Activated CD4-positive, alpha-beta T cell treated with anti-CD3 and anti-CD28 coated beads, Interleukin-2, amount 50 U/mL, for 1 hour (primary cell): ENCODE measurements at regions not wholly inside any gene's neighbourhood (a gene's known extent, or its start where the extent isn't known, plus 50 kb on each side); places are given as distances from the start of the nearest gene placed in this dataset.
A peak's percentile ranks its signal among the peaks of the same experiment; 100 is the strongest.

Experiments used
- DNase-seq: peaks from one replicate; pipeline ENCODE4 v3.0.0-alpha.2; 2020

DNA sequence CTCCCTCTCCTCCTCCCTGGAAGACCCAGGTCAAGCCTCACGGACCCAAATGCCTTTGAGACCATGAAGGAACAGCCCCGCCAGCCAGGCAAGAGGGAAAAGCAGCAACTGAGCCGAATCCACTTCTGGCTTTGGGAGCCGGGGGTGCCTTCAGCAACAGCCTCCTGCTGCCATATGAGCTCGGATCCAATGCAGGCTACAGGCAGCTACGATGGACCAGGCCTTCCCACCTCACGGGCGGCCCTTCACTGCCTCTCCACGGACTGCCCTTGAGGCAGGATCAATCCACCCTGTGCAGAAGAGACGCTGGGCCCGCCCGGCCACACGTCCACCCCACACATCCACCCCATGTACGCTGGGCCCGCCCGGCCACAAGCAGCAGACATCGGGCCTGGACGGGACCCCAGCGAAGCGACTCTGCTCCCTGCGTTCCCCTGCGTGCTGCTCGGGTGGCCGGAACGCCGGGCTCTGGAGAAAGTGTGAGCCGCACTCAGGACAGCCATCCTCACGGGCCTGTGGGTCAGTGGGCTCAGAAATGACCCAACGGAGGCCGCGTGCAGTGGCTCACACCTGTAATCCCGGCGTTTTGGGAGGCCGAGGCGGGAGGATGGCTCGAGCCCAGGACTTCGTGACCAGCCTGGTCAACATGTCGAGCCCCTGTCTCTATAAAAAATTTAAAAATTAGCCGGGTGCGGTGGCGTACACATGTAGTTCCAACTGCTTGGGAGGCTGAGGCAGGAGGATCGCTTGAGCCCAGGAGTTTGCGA, 82.0 kb downstream of the FOXL3 start:
- no peak for DNase-seq

DNA sequence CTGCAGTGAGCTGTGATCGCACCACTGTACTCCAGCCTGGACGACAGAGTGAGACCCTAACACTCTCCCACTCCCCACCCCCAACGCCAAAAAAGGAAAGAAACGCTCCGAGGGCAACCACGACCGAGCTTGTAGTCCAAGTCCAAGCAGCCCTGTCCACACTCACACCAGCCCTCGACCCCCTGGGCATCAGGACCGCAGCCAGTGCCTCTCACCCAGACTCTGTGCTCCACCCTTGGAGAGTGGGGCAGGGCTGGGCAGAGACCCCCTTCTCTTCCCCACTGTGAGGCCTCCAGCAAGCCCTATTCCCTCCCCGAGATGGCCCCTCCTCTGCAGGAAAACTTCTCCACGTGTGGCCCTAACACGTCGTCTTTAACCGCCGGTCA, 82.6 kb downstream of the FOXL3 start:
- DNase-seq = no peak

GRCh38 chr7:372932-373791, 83.2 kb downstream of the FOXL3 start:
- DNase-seq = no peak

DNA sequence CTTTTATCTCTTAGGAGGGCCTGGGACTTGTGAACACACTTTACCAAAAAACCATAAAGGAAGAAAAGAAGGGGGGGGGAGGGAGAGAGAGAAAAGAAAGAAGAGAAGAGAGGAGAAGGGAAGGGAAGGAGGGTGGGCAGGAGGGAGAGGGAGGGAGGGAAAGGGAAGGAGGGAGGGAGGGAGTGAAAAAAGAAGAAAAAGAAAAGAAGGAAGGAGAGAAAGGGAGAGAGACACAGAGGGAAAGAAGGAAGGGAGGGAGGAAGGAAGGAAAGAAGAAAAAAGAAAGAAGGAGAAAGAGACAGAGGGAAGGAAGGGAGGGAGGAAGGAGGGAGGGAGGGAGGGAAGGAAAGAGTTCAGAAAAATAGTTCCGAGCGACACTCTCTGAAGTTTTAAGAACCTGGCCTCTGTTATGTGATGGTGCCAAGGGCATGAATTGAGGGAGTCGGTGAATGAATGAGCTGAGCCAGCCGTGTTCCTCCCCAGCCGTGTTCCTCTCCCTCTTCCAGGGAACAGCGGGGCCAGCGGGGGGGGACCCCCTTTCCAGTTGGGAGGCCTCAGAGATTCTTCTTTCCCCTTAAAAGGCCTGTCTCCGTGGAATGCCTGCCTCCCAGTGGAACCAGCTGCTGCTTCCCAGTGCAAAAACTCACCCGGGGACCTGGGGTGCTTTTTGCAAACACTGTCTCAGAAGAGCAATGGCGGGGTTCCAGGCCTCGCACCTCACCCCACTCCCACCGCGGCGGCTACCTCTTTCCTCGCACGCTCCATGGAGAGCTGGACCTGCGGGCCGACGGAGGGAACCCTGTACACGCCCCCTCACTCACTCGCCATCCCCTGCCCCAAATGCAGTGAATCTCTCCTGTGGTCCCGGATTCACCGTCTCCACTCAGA, 84.1 kb downstream of the FOXL3 start:
- no peak for DNase-seq

DNA sequence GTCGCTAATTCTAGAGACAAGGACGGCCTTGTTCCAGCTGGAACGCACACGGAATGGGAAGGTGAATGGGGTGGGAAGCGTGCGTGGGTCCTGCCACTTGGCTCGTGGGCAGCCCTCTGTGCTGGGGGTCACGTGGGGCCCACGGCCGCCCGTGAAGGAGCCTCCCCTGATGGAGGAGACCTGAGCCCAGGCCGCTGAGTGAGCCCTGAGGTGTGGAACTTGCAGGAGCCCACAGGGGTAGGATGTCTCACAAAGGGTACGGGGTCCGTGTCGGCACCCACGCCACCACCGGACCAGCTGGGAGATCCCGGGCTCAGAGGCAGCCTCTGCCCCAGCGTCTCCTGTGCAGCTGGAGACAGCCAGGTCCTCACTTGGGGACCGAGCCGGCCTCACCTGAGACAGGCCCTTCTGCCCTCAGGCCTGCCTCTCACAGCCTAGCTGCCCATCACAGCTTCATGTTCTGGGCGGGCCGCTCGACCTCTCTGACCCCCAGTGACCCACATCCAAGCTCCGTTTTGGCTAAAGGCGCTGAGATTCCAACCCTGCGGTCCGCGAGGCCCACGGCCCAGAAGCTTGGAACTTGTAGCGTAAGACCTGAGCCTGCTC, 84.8 kb downstream of the FOXL3 start:
- DNase-seq = no peak

GRCh38 chr7:375321-375831, 85.4 kb downstream of the FOXL3 start:
- DNase-seq = no peak

DNA sequence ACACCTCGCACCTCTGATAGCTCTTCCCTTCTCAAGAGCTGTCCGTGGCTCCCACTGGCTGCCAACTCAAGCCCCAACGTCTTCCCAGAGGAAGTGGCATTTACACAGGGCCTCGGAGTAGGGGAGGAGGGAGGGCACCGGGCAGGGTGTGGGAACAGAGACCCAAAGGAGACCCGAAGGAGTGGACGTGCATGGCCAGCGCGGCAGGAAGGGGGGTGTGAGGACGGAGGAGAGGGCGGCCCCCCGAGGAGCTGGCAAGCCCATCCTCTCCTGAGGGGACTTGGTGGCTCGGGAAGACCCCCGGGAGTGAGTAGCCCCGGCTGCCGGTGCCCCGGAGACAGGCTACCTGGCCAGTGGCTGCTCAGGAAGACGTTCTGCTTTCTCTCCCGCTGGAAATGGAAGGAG, 85.9 kb downstream of the FOXL3 start:
- no peak for DNase-seq

- no peak for DNase-seq
Measured at GRCh38 chr7:376306-377079, 86.5 kb downstream of the FOXL3 start.

DNA sequence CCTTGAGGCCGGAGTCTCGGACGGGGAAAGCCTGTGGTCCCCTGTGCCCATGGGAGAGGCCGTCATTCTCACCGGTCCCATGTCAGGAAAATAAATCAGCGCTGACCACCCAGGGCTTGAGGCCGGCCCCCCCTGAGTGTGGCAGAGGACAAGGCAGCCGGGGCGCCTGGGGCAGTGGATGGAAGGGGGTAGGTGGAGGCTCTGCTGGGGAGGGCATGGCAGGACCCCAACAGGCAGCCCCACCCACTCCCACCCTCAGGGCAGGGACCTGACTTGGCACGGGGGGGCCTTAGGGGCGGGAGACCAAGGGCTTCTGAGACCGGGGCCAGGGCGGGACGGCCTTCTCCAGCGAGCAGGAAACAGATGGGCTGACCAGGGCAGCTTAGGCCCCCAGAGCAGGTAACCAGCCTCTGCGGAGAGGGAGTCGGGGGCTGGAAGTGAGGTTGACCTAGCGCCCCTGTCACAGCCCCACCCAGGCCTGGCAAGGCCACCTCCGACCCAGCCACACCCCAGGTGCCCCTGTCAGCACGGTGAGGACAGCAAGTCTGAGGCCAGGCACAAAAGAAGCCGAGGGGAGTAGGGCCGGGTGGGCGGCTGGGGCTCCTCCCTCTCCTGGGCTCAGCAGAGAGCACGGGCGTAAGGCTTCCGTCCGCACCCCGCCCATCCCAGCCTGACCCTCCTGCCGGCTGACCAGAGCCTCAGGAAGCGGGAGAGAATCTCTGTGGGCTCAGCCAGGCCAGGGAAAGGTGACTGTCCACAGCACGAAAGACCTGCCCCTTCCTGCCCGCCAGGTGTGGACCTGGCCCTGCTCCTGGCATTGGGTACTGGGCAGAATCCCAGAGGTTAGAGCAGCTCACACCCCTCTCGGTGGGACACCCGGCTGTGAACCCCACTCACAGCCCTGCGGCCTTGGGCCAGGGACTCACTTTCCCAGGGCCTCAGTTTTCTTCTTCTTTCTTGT, 87.4 kb downstream of the FOXL3 start:
- DNase-seq = no peak

- no peak for DNase-seq
Measured at GRCh38 chr7:378041-378420, 88.1 kb downstream of the FOXL3 start.

DNA sequence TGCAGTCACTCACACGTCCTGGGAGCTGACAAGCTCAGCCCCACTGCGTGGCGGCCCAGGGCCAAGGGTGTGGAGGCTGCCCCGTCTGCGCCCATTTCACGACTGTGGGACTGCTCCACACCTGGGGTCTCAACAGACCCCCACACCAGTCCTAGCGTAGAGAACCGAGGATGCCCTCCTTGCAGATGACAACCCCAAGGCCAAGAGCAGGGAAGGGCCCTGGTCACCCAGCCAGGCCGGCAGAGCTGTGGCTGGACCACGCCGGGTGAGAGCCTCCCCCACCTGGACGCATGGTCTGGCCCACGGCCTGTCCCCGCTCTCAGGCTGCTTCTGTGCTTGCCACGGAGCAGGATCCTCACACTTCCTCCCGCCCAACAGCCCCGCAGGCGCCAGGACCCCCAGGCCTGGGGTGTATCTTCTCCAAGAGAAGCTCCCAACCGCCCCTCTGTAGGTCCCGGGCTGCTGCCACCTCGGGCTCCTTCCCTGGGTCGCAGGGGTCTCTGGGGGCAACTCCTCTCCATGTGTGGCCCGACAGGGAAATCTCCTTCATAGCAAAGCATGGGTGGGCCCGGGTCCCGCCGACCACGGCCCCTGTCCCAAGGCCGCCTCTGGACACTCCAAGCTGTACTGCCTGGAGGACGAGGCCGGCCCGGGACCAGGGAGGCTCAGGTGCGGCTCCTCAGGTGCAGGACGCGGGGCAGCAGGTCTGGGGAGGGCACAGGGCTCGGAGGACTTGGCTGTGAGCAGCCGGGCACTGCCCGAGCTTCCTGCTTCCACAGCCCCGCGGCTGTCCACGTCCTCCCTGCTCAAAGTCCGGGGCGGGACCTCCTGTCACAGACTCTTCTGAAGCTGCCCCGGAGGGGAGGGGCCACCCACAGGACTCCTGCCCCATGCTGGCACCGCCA, 88.8 kb downstream of the FOXL3 start:
- DNase-seq = no peak

DNA sequence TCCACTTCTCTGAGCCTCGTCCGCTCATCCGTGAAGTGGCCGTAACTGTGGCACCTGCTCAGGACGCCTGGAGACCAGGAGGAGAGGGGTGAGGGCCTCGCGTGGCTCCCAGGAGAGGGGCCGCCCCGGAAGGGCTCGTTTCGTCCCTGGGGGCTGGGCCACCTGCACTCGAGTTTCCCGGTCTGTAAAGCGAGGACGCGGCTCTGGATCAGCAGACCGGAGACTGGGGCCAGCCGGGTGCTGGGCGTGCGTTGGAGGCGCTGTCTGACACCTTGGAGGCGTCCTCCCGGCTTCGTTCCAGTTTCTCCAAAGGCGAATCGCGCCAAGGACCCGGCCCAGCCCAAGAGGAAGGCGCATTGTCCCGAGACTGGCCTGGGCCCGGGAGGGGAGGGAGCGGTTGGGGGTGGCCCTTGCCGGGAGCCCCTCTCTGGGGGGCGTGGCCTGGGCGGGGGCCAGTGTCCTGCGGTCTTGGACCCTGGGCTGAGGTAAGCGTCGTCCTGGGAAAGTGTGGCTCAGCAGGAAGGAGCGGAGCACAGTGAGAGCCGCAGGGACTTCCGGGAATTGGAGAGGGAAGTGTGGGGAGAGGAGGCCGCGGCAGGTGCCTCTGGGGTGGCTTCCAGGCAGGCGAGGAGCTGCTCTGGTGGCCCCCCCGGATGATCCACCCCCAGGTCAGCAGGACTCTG, 89.6 kb downstream of the FOXL3 start:
- no peak for DNase-seq

DNA sequence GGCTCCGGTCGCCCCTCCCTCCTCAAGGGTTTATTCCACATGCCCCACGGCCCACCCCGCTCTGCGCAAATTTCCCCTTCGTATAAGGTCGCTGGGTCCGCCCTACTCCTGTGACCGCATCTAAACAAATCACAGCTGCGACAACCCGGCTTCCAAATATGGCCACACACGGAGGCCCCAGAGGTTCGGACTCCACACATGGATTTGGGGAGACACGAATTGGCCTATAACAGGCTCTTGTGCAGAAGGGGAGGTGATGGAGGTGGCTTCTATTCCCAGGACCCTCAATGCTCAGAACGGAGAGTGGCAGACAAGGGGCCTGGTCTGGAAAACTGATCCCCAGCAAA, 90.1 kb downstream of the FOXL3 start:
- DNase-seq = no peak

GRCh38 chr7:380711-381210, 90.8 kb downstream of the FOXL3 start:
- DNase-seq = no peak

GRCh38 chr7:381211-382042, 91.5 kb downstream of the FOXL3 start:
- DNase-seq = peak; percentile 34

- no peak for DNase-seq
Measured at GRCh38 chr7:382043-382400, 92.1 kb downstream of the FOXL3 start.

- DNase-seq = no peak
Measured at GRCh38 chr7:386385-386784, 96.4 kb downstream of the FOXL3 start.
